NCI-H510A treated with DMSO at 0.1 percent for 48 hours (cell line): ENCODE measurements at regions not wholly inside any gene's neighbourhood (a gene's known extent, or its start where the extent isn't known, plus 50 kb on each side); places are given as distances from the start of the nearest gene placed in this dataset.
A peak's percentile ranks its signal among the peaks of the same experiment; 100 is the strongest.

ENCODE experiments used
- DNase-seq: peaks from one replicate; lab custom pipeline; 2025; lab: John Stamatoyannopoulos, UW

DNA sequence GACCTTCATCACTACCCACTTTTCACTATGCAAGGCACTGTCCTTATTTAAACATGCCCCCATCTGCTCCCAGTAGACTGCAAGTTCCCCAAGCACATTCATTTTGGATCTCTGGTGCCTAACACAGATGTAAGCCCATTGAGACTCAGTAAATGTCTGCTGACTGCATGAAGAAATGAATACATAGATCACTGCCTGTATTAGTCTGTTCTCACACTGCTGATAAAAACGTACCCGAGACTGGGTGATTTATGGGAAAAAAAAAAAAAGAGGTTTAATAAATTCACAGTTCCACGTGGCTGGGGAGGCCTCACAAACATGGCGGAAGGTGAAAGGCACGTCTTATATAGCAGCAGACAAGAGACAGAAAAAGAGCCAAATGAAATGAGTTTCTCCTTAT is 204.9 kb downstream of the ATG4C start:
- DNase-seq, result no peak

DNA sequence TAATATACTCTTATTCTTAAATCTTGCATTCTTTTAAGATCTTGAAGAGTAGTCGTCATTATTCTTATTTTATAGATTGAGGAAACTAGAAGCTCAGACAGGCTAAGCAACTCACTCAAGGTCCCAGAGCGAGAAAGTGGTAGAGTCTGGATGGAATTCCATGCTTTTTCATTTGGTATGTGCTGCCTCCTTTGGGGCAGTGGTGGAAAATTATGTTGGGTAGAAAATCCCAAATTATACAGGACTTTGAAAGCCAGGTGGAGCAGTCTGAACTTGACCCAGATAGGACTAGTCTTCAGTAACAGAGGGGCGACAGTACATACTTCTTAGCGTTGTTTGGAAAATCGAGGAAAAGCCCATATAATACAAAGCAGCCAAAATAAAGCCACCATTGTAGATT is 205.6 kb downstream of the ATG4C start:
- DNase-seq, result no peak

DNA sequence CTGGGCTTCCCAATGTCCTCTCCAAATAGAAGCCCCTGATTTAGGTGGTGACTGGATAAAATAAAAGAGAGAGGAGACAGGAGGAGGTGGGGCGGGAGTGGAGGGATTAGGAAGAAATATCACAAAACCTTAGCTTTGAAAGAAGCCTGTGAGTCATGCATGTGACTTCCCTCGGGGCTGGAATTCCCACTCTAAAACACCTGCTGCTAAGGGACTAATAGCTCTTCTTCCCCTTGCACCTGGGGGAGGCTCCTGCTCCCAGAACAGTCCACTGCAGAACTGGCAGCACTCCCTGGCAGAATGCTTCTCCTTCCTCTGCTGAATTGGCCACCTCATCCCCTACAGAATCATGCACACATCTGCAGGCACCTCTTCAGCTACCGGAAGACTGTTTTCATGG is 207.2 kb downstream of the ATG4C start:
- no peak for DNase-seq

DNA sequence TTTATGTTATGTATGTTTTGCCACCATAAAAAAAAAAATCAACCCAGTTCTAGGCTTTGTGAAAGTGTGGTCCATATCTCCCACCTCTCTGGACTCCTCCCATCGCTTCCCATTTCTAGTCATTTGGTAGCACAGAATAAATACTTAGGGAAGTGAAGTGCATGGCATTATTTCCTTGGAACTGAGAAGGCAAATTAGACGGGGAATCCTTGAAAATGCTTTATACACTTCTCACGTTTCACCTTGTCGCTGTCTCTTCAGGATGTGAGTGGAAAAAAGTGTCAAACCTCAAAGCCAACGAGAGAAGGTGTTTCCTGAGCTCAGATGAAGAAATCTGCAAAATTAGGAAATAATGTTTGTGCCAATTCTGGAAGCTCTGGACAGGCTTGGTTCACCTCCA is 209.9 kb downstream of the ATG4C start:
- DNase-seq, result no peak

DNA sequence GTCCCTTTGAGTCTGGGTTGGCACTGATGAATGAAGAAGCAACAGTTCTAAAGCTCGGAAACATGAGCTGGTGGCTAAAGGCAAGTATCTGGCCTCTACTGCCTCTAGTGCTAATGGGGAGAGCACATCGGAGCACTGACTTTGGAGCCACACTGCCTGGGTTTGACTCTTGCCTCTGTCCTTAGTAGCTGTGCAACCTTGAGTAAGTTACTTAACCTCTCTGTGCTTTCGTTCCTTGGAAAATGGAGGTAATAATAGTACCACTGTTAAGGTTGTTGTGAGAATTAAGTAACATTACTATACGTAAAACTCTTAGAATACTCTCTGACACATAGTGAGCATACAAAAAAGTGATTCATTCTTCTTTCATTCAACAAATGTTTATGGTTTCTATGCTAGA is 211.2 kb downstream of the ATG4C start:
- DNase-seq, result no peak

DNA sequence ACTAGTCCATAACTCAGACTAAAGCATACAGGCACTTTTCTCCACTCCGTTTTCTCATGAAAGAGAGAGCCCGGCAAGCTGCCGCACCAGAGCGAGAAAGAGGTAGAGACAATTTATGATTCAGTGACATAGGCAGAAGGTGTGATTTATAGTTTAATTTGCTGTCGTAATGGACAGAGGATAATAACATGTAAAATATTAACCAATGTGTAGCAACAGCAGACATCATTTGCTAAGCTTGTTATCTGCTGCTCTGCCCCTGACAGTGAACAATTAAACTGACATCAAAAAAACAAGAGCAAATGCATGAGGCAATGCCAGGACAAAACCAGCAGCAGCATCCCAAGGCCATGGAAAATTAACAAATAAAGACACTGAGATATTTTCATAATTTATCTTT is 214.0 kb downstream of the ATG4C start:
- DNase-seq, result no peak

DNA sequence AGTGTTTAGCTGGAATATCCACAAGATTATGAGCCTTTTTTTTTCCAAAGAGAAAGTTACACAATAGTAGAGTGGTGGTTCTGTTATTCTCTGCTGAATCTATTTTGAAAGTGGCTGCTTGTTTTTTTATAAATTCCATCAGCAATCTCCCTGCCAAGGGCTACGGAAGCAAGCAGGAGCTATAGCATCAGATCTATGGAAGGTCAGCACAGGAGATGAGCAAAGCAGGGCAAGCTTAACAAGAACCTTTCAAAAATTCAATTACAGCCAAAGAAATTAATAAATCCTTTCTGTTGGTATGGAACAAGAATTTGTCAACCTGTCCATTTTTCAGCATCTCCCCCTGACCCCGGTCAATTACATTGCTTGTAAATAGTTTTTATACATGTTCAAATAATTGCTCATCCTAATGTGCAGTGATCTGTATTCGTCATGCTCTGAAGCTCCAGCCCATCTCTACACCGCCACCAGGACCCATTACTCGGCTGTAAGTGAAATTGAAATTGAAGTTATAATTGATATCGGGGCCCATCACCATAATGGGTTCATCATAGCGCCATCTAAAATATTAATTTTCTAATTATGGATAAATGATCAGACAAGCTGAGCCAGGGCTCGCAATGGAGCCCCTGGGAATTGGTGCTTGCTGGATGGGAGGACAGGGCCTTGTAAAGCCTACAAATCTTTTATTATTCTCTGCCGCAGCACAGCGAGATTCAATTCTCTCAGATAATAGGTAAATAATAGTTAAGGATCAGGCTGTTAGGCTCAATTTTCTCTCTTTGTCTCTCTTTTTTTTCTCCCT is 215.1 kb downstream of the ATG4C start:
- DNase-seq, result no peak

DNA sequence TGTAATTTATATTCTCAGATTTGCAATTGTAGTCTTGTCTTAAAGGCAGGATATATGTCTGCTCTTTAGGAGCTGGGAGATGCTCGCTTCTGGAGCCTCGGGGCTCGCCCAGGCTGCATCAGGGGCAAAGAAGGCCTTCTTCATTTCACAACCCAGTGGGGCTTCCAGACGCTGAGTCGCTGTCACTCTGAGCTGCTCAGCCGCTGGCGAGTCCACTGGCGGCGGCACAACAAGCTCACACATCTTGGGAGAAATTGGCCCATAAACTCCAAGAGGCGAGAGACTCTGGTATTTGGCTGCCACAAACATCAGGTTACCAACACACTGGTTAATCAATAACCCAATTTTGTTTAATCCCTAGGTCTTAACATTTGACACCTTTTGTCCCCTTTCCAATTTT is 216.6 kb downstream of the ATG4C start:
- DNase-seq, result no peak

DNA sequence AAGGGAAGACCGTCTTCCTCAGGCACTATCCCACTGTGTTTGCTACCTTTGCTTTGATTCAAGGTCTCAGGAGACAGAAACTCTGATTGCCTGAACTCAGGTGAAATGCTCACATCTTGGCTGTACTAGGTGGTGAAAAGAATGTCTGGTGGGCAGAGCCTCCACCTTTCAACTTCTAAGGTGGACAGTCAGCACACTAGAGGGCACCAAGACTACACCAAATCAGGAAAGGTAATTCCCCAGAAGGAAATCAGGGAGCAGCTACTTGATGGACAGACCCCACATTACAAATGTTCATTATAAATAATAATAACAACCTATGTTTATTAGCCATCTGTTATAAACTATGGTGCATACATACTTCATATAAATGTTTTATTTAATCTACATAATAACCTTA is 220.9 kb downstream of the ATG4C start:
- no peak for DNase-seq

DNA sequence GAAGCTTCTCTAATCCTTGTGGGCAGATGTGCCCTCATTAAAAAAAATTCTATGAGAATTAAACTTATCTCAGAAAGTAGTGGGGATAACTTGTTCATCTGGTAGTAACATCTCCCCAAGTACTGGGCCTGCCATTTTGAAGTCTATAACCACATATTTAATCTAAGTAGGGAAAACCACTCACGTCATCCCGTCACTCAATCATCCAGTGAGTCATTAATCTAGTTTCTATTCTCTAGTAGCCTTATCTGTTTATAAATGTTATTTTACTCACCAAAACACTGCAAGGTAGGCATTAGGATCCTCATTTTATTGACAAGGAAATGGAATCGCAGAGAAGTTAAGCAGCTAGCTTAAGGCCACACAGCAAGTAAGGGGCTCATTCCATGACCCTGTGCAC is 221.9 kb downstream of the ATG4C start:
- DNase-seq, result no peak

DNA sequence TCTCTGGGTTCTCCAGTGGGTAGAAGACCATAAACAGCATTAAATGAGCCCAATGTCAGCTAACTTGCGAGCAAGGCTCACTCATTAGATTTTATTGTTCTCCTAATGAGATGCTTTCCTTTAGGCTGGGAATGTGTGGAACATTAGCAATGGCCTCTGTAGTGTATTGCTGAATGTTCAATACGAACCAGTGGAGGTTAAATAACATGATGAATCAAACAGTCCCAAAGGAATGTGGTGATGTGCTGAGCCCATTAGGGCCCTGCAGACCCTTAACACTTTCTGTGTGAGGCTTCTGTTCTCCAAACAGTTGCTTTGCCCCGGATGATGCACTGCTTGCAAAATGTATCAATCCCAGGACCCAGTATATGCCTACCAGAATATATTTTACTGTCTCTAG is 225.5 kb downstream of the ATG4C start:
- DNase-seq, result no peak

DNA sequence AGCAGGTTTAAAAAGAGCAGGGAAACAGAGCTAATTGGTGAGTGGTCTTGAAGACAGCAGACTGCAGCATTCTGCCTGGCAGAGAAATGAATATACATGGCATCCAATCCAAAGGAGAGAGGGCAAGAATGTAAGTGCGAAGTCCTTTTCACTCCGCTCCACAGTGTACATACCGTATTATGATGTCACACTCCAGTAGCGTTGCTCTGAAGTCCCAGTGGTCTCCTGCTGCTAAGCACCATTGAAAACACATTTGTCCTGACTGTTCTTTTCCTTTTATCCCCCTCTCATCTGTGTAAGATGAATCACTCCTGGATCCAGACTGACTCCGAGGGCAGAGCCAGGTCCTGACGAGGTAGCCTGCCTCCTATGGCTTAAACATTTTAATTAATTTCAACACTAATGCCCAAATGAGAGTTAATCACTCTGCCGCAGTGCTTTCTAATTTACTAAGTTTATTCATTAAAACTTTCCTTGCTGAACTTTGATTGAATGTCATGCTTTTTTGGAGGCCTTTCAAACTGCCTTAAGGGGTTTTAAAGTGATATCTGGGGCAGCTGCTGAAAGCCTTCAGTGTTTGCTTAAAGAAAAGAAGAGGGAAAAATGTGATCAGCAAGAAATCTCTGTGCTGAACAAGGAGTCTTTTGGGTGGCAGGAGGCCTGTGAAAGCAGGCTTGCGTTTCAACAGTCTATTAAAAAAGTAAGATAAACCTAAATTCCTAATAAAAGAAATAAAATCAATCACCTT is 227.2 kb downstream of the ATG4C start:
- DNase-seq, result no peak

DNA sequence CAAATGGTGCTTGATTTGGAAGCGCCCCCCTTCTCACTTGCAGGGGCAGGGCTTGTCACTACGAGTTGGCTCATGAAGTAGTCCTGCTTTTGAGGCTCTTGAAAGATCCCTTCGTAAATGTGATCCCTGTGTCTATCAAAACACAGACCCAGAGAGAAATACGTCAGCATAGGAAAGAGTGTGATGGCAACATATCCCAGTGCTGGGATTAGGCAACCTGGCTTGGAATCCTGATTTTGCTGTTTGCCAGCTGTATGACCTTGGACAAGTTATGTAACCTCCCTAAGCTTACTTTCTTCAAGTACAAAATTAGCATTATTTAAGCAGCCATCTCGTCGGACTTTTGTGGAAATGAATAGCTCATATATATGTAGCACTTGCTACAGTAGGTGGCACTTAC is 228.4 kb downstream of the ATG4C start:
- no peak for DNase-seq

DNA sequence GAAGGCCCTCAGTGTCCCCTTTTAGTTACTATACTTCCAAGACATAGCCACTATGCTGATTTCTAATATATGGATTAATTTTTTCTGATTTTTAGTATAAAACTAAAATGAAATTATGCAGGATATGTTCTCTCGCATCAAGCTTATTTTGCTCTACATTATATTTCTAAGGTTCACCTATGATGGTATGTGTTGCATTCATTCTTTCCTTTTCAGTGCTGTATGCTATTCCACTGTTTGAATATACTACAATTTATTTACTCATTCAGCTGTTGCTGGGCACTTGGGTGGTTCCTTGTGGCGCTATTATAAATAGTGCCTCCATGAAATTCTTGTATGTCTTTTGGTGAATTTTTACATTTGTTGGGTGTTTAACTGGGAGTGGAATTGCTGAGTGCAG is 230.3 kb downstream of the ATG4C start:
- no peak for DNase-seq

DNA sequence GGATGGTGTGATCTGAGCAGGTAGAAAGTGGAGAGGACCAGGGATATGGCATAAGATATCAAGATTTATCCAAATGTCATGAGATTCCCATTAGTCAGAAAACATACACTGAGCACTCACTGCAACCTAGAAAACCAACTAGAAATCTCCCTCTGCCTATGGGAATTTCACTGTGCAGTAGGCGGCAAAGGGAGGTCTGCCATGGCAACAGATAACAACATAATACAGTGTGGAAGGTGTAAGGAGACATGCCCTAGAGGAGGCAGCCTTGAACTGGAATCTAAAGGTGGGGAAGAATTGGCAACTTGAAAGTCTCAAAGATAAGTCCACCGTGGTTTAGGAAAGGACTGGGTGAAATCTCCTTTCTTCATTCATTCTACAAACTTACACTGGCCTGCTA is 238.4 kb downstream of the ATG4C start:
- DNase-seq, result no peak

DNA sequence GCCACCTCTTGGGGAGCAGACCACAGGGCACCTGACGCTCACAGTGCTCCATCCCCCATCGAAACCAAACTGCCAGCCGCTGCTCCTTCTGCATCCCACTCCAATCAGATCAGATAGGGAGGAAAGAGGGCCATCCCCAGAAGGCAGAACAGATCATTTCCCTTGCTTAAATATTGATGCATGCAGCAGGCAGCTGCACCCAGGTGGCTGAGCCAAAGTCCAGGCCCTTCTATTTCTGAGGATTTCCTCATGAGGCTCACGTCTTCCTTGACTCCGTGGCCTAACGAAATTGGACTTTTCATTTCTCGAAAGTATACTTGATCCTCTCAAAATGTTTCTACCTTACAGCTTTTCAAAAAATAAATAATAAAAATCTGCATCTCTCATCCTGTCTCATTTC is 239.2 kb downstream of the ATG4C start:
- no peak for DNase-seq

DNA sequence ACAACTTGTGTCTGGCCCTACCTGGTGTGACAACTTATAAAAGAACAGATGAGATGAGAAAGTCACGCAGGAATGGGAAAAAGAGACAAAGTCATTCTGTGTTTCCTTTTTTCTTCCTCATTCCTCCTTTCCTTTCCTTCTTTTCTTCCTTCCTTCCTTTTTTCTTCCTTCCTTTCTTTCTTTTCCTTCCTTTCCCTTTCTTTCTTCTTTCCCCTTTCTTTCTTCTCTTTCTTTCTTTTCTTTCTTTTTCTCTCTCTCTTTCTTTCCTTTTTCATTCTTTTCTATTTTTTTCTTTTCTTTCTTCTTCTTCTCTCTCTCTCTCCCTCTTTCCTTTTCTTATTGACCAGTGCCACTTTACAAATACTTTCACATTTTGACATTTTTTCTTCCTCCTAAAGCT is 239.7 kb downstream of the ATG4C start:
- no peak for DNase-seq

DNA sequence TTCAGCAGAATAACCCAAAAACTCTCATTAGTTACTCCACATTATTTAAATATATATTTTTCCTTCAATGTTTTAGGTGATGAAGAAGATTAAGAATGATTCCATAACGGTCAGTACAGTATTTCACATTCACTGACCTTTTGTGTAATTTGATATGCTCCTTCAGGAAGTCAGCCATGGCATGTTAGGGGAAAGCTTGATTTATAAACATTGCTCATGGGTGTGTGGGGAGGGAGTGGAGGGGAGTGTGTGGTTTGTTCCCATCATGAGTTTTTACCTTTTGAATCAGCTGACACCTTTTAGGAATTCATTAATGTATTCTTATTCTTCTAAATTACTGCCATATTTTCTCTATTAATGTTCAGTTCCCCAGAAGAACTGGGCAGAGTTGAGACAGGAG is 240.2 kb downstream of the ATG4C start:
- peak; percentile 17 for DNase-seq

DNA sequence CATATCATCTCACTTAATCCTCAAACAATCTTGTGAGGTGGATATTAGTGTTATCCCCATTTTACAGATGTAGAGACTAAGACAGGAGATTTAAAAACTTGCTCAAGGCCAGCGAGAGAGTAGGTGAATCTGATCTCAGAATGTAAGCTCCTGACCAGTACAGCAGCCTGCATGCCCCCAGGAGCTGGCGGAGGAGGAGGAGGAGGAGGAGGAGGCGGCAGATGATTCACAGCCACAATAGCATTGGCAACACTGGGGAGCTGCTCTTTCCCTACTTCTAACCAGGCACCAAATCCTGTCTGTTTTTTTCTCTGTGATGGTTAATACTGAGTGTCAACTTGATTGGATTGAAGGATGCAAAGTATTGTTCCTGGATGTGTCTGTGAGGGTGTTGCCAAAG is 243.2 kb downstream of the ATG4C start:
- no peak for DNase-seq

DNA sequence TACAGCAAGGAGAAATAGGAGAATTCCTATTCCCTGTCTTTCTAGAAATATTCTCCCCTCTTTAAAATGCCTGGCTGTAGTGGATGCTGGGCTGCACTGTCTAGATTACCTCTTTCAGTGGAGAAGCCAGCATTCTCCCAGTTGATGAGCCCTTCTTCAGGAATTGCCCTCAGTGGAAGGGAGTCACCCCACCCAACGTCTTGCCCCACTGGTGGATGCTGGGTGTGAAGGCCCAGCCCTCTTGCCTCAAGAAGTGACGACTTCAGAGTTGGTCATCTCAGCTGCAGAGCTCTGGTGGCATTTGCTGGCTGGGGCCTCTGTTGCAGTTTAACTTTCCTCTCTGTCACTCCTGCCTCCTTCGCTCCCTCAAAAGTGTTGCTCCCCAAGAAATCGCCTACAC is 248.2 kb downstream of the ATG4C start:
- DNase-seq, result no peak

DNA sequence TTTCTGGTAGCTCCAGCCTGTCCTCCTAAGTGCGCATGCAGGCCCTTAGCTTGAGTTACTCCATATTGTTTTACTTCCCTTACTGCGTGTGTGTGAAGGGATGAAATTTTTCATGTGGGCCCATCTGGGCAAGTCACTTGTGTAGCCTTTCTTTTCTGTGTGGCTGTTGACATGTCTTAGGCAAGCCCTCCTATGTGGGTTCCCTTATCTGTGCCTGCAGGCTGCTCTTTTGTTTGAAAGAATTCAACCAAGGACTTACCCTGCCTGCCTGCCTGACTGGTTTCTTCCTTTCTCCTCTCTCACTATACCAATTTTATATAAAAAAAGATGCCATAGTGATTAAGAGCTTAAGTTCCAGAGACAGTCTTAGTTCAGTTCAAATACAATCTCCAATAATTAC is 249.3 kb downstream of the ATG4C start:
- DNase-seq, result no peak

DNA sequence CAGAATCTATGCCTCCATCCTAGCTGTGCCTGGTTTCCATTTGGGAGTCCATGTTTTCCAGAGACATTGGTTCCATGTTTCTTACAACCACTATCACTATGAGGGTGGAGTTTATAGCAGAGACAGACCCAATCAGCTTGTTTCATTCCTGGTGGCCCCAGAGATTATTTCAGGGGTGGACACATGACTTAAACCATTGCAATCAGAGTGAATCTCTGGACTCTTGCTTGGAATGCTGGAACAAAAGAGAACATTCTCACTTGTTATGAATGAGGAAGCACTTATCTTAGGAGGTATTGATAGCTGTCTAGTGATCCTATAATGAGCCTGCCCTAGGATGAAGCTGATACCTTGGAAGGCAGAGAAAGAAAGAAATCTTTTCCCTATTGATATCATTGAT is 250.3 kb downstream of the ATG4C start:
- DNase-seq, result no peak

DNA sequence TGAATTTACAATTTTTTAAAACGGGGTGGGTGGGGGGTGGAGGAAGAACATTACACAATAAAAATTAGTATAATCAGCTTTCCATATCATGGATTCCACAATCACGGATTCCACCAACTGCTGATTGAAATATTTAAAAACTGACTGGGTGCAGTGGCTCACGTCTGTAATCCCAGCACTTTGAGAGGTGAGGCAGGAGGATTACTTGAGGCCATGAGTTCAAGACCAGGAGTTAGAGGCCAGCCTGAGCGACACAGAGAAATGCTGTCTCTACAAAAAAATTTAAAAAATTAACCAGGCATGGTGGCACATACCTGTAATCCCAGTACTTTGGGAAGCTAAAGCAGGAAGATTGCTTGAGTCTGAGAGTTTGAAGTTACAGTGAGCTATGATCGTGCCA is 254.7 kb downstream of the ATG4C start:
- DNase-seq, result no peak

DNA sequence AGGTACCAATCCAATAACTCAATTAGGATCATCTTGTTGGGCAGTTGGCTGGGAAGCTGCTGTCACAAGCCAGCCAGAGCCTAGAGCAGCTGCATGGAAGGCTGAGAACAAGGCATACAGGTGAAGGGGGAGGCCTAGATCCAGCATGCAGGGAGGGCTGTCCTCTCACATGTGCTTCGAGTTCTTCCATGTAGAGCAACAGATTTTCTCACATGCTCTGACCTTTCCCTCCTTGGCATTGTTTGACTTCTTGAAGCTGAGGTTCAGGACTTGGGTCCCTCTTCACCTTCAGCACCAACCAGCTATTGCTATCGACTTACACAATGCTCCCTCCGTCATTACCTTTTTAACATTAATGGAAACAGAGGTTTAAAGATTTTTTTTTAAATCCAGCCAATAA is 257.7 kb downstream of the ATG4C start:
- no peak for DNase-seq
